GM23338 (cell line): ENCODE measurements at regions not wholly inside any gene's neighbourhood (a gene's known extent, or its start where the extent isn't known, plus 50 kb on each side); places are given as distances from the start of the nearest gene placed in this dataset.
A peak's percentile ranks its signal among the peaks of the same experiment; 100 is the strongest.

Source experiments
- ATAC-seq: fragments of 200-7000 bp; cut with Tn5 transposase; 3 replicates; pipeline ENCODE4 v1.9.1; 2020
- DNase-seq: peaks from one replicate; pipeline ENCODE4 v3.0.0-alpha.2; 2015; ENCODE audit warnings: low spot score
- H2AFZ ChIP-seq: fragments of 200-600 bp; sonication (generic); 2 replicates; pipeline ENCODE4 v1.8.0; 2016; ENCODE audit warnings: antibody characterized with exemption, mild to moderate bottlenecking, moderate library complexity
- H3F3A ChIP-seq: fragments of 200-600 bp; sonication (generic); replicated peaks from 2 replicates; pipeline ENCODE4 v1.8.0; 2017; ENCODE audit warnings: antibody characterized with exemption, mixed run types, low read depth
- H3K27ac ChIP-seq: fragments of 200-600 bp; sonication (generic); 2 replicates; pipeline ENCODE4 v1.6.1; 2016; ENCODE audit warnings: low read depth
- H3K27me3 ChIP-seq: fragments of 200-600 bp; sonication (generic); 2 replicates; pipeline ENCODE4 v1.8.0; 2016; ENCODE audit warnings: mild to moderate bottlenecking, mixed run types, moderate library complexity; ENCODE audit not compliant: insufficient read depth
- H3K36me3 ChIP-seq: fragments of 200-600 bp; sonication (generic); 2 replicates; pipeline ENCODE4 v1.8.0; 2016; ENCODE audit warnings: mild to moderate bottlenecking; ENCODE audit not compliant: insufficient read depth
- H3K4me1 ChIP-seq: fragments of 200-600 bp; sonication (generic); 2 replicates; pipeline ENCODE4 v1.8.0; 2016; ENCODE audit warnings: mild to moderate bottlenecking, moderate library complexity; ENCODE audit not compliant: insufficient read depth
- H3K4me2 ChIP-seq: fragments of 200-600 bp; sonication (generic); 2 replicates; pipeline ENCODE4 v1.7.1; 2017; ENCODE audit warnings: mixed run types
- H3K4me3 ChIP-seq: fragments of 200-600 bp; sonication (generic); 2 replicates; pipeline ENCODE4 v1.6.1; 2016; ENCODE audit warnings: mixed run types
- H3K79me2 ChIP-seq: fragments of 200-600 bp; sonication (generic); replicated peaks from 2 replicates; pipeline ENCODE4 v1.8.0; 2017; ENCODE audit warnings: mild to moderate bottlenecking; ENCODE audit not compliant: insufficient read depth
- H3K9me2 ChIP-seq: fragments of 200-600 bp; sonication (generic); 2 replicates; pipeline ENCODE4 v1.8.0; 2017; ENCODE audit not compliant: insufficient read depth
- H4K20me1 ChIP-seq: fragments of 200-600 bp; sonication (generic); replicated peaks from 2 replicates; pipeline ENCODE4 v1.8.0; 2017; ENCODE audit warnings: mild to moderate bottlenecking; ENCODE audit not compliant: insufficient read depth
- H3K27ac Mint-ChIP-seq: 2 replicates; pipeline ENCODE4 v1.8.0; 2020; ENCODE audit warnings: inconsistent platforms, mild to moderate bottlenecking, moderate library complexity, mixed read lengths
- H3K27me3 Mint-ChIP-seq: 3 replicates; pipeline ENCODE4 v1.8.0; 2022; ENCODE audit warnings: low read depth, mild to moderate bottlenecking, moderate library complexity, mixed read lengths, inconsistent platforms; ENCODE audit not compliant: insufficient read depth, poor library complexity
- H3K36me3 Mint-ChIP-seq: 3 replicates; pipeline ENCODE4 v1.8.0; 2021; ENCODE audit warnings: low read depth, mild to moderate bottlenecking, inconsistent platforms, moderate library complexity, mixed read lengths
- H3K4me1 Mint-ChIP-seq: 3 replicates; pipeline ENCODE4 v1.8.0; 2020; ENCODE audit warnings: mild to moderate bottlenecking, inconsistent platforms, mixed read lengths
- H3K4me3 Mint-ChIP-seq: 3 replicates; pipeline ENCODE4 v1.8.0; 2021; ENCODE audit warnings: moderate library complexity, mild to moderate bottlenecking, inconsistent platforms, mixed read lengths
- H3K9me3 Mint-ChIP-seq: 3 replicates; pipeline ENCODE4 v1.8.0; 2020; ENCODE audit warnings: moderate library complexity, mild to moderate bottlenecking, inconsistent platforms, mixed read lengths
- CREB1 ChIP-seq: fragments of 250-450 bp; sonication (Bioruptor Pico); IDR thresholded peaks from 2 replicates; pipeline ENCODE4 v1.5.0; 2020; ENCODE audit warnings: low read depth, mild to moderate bottlenecking, moderate library complexity
- EZH2 ChIP-seq: fragments of 200-600 bp; sonication (generic); IDR thresholded peaks from one replicate; pipeline ENCODE4 v1.8.0; 2017; ENCODE audit warnings: antibody characterized with exemption, mild to moderate bottlenecking, low read depth; ENCODE audit not compliant: unreplicated experiment
- EZH2phosphoT487 ChIP-seq: fragments of 200-600 bp; sonication (generic); IDR thresholded peaks from one replicate; pipeline ENCODE4 v1.8.1; 2018; ENCODE audit warnings: antibody characterized with exemption; ENCODE audit not compliant: unreplicated experiment
- JUNB ChIP-seq: IDR thresholded peaks from one replicate; pipeline ENCODE4 v1.6.1; 2016; ENCODE audit warnings: antibody characterized with exemption; ENCODE audit not compliant: unreplicated experiment
- NANOG ChIP-seq: IDR thresholded peaks from 2 replicates; pipeline ENCODE4 v1.6.1; 2016; ENCODE audit warnings: antibody characterized with exemption, borderline replicate concordance
- POLR2AphosphoS5 ChIP-seq: IDR thresholded peaks from 2 replicates; pipeline ENCODE4 v1.6.1; 2016; ENCODE audit warnings: antibody characterized with exemption, low read depth
- STAT1 ChIP-seq: IDR thresholded peaks from one replicate; pipeline ENCODE4 v1.6.1; 2016; ENCODE audit warnings: antibody characterized with exemption; ENCODE audit not compliant: unreplicated experiment
- ZNF114 ChIP-seq: fragments of 250-450 bp; sonication (Bioruptor Pico); IDR thresholded peaks from 2 replicates; pipeline ENCODE4 v1.5.0; 2020; ENCODE audit warnings: mild to moderate bottlenecking, moderate library complexity
- ZNF331 ChIP-seq: fragments of 250-450 bp; sonication (Bioruptor Pico); IDR thresholded peaks from 2 replicates; pipeline ENCODE4 v1.5.0; 2020; ENCODE audit warnings: low read depth, mild to moderate bottlenecking, moderate library complexity
- TF ChIP-seq, protein P1 (sequence below): fragments of 250-450 bp; sonication (Bioruptor Pico); IDR thresholded peaks from 2 replicates; pipeline ENCODE4 v1.5.0; 2020; ENCODE audit warnings: mild to moderate bottlenecking, moderate library complexity
- TF ChIP-seq, protein P2 (sequence below): IDR thresholded peaks from one replicate; pipeline ENCODE4 v1.6.1; 2018; ENCODE audit warnings: antibody characterized with exemption; ENCODE audit not compliant: unreplicated experiment
- TF ChIP-seq, protein P3 (sequence below): IDR thresholded peaks from 2 replicates; pipeline ENCODE4 v1.6.1; 2016; ENCODE audit warnings: antibody characterized with exemption
- TF ChIP-seq, protein P4 (sequence below), 2 experiments: fragments of 200-600 bp in 1 of 2; sonication (generic) in 1 of 2; conservative IDR thresholded peaks; 2 replicates each; pipeline versions ENCODE4 v1.5.1 to v1.6.1; 2016 to 2017; ENCODE audit warnings: antibody characterized with exemption in 2 of 2, low read depth in 2 of 2, mild to moderate bottlenecking in 2 of 2, moderate library complexity in 1 of 2

DNA sequence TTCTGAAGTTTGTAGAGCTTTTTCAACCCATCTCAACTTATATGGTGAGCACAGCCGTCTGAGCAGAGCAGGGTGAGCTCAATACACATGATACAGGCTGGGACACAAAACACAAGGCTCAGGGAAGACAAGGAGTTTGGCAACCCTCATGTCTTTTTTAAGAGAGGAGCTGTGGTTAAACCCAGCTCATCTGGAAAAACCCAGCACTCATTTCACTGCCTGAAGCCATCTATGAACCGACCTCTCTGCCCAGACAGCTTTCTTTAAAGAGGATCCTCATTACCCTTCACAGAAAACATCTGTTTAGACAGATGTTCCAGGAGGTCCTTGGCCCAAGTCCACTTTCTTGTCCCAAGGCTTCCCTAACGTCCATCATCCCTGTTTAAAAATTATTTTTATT is 170.0 kb upstream of the TSHZ3 start:
- no peaks in the 10 kb centered on the region for H4K20me1 ChIP-seq
- H3K9me2 ChIP-seq = 0 out of 2 replicates have a peak, but pooled peaks cover 4% of the 10 kb centered on the region
- no peak overlapping the region for H3K4me3 ChIP-seq
- ATAC-seq (no peak), DNase-seq (no peak)
- H3K36me3 ChIP-seq = peaks cover 3% of the 10 kb centered on the region; the same call in 1 of the 2 replicates
- Mint-ChIP-seq H3K27ac (no peak overlapping the region), H3K36me3 (no peaks in the 10 kb centered on the region), H3K27me3 (peaks cover 1% of the 10 kb centered on the region), H3K4me1 (peaks cover 11% of the 10 kb centered on the region; the same call in 2 of the 3 replicates), H3K9me3 (peaks cover 6% of the 10 kb centered on the region; the same call in 1 of the 3 replicates), H3K4me3 (no peak overlapping the region)
- peak overlapping the region; percentile 52 for H2AFZ ChIP-seq
- H3K27me3 ChIP-seq = no peaks in the 10 kb centered on the region
- no peak overlapping the region for H3K4me2 ChIP-seq
- H3K4me1 ChIP-seq = peaks cover 8% of the 10 kb centered on the region
- no peak overlapping the region for H3K27ac ChIP-seq
- no peaks in the 10 kb centered on the region for H3K79me2 ChIP-seq
- TF ChIP-seq, protein P1, sequence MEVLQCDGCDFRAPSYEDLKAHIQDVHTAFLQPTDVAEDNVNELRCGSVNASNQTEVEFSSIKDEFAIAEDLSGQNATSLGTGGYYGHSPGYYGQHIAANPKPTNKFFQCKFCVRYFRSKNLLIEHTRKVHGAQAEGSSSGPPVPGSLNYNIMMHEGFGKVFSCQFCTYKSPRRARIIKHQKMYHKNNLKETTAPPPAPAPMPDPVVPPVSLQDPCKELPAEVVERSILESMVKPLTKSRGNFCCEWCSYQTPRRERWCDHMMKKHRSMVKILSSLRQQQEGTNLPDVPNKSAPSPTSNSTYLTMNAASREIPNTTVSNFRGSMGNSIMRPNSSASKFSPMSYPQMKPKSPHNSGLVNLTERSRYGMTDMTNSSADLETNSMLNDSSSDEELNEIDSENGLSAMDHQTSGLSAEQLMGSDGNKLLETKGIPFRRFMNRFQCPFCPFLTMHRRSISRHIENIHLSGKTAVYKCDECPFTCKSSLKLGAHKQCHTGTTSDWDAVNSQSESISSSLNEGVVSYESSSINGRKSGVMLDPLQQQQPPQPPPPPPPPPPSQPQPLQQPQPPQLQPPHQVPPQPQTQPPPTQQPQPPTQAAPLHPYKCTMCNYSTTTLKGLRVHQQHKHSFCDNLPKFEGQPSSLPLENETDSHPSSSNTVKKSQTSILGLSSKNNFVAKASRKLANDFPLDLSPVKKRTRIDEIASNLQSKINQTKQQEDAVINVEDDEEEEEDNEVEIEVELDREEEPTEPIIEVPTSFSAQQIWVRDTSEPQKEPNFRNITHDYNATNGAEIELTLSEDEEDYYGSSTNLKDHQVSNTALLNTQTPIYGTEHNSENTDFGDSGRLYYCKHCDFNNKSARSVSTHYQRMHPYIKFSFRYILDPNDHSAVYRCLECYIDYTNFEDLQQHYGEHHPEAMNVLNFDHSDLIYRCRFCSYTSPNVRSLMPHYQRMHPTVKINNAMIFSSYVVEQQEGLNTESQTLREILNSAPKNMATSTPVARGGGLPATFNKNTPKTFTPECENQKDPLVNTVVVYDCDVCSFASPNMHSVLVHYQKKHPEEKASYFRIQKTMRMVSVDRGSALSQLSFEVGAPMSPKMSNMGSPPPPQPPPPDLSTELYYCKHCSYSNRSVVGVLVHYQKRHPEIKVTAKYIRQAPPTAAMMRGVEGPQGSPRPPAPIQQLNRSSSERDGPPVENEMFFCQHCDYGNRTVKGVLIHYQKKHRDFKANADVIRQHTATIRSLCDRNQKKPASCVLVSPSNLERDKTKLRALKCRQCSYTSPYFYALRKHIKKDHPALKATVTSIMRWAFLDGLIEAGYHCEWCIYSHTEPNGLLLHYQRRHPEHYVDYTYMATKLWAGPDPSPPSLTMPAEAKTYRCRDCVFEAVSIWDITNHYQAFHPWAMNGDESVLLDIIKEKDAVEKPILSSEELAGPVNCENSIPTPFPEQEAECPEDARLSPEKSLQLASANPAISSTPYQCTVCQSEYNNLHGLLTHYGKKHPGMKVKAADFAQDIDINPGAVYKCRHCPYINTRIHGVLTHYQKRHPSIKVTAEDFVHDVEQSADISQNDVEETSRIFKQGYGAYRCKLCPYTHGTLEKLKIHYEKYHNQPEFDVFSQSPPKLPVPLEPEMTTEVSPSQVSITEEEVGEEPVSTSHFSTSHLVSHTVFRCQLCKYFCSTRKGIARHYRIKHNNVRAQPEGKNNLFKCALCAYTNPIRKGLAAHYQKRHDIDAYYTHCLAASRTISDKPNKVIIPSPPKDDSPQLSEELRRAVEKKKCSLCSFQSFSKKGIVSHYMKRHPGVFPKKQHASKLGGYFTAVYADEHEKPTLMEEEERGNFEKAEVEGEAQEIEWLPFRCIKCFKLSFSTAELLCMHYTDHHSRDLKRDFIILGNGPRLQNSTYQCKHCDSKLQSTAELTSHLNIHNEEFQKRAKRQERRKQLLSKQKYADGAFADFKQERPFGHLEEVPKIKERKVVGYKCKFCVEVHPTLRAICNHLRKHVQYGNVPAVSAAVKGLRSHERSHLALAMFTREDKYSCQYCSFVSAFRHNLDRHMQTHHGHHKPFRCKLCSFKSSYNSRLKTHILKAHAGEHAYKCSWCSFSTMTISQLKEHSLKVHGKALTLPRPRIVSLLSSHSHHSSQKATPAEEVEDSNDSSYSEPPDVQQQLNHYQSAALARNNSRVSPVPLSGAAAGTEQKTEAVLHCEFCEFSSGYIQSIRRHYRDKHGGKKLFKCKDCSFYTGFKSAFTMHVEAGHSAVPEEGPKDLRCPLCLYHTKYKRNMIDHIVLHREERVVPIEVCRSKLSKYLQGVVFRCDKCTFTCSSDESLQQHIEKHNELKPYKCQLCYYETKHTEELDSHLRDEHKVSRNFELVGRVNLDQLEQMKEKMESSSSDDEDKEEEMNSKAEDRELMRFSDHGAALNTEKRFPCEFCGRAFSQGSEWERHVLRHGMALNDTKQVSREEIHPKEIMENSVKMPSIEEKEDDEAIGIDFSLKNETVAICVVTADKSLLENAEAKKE (CRISPR knock-in tag) = no peak
- TF ChIP-seq, protein P2, sequence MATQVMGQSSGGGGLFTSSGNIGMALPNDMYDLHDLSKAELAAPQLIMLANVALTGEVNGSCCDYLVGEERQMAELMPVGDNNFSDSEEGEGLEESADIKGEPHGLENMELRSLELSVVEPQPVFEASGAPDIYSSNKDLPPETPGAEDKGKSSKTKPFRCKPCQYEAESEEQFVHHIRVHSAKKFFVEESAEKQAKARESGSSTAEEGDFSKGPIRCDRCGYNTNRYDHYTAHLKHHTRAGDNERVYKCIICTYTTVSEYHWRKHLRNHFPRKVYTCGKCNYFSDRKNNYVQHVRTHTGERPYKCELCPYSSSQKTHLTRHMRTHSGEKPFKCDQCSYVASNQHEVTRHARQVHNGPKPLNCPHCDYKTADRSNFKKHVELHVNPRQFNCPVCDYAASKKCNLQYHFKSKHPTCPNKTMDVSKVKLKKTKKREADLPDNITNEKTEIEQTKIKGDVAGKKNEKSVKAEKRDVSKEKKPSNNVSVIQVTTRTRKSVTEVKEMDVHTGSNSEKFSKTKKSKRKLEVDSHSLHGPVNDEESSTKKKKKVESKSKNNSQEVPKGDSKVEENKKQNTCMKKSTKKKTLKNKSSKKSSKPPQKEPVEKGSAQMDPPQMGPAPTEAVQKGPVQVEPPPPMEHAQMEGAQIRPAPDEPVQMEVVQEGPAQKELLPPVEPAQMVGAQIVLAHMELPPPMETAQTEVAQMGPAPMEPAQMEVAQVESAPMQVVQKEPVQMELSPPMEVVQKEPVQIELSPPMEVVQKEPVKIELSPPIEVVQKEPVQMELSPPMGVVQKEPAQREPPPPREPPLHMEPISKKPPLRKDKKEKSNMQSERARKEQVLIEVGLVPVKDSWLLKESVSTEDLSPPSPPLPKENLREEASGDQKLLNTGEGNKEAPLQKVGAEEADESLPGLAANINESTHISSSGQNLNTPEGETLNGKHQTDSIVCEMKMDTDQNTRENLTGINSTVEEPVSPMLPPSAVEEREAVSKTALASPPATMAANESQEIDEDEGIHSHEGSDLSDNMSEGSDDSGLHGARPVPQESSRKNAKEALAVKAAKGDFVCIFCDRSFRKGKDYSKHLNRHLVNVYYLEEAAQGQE = no peak
- no peak for TF ChIP-seq STAT1
- TF ChIP-seq, protein P3, sequence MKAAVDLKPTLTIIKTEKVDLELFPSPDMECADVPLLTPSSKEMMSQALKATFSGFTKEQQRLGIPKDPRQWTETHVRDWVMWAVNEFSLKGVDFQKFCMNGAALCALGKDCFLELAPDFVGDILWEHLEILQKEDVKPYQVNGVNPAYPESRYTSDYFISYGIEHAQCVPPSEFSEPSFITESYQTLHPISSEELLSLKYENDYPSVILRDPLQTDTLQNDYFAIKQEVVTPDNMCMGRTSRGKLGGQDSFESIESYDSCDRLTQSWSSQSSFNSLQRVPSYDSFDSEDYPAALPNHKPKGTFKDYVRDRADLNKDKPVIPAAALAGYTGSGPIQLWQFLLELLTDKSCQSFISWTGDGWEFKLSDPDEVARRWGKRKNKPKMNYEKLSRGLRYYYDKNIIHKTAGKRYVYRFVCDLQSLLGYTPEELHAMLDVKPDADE = no peak
- no peak for TF ChIP-seq EZH2
- no peak for TF ChIP-seq NANOG
- no peak for TF ChIP-seq EZH2phosphoT487
- TF ChIP-seq ZNF331 (CRISPR knock-in tag) = no peak
- TF ChIP-seq ZNF114 = no peak
- no peak for TF ChIP-seq POLR2AphosphoS5
- no peak for TF ChIP-seq JUNB
- TF ChIP-seq, protein P4, sequence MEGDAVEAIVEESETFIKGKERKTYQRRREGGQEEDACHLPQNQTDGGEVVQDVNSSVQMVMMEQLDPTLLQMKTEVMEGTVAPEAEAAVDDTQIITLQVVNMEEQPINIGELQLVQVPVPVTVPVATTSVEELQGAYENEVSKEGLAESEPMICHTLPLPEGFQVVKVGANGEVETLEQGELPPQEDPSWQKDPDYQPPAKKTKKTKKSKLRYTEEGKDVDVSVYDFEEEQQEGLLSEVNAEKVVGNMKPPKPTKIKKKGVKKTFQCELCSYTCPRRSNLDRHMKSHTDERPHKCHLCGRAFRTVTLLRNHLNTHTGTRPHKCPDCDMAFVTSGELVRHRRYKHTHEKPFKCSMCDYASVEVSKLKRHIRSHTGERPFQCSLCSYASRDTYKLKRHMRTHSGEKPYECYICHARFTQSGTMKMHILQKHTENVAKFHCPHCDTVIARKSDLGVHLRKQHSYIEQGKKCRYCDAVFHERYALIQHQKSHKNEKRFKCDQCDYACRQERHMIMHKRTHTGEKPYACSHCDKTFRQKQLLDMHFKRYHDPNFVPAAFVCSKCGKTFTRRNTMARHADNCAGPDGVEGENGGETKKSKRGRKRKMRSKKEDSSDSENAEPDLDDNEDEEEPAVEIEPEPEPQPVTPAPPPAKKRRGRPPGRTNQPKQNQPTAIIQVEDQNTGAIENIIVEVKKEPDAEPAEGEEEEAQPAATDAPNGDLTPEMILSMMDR (conservative IDR thresholded peaks at IDR 0.05; ENCODE audit: low read depth in 2 of 2) = no peak
- no peak for TF ChIP-seq CREB1 (CRISPR knock-in tag)
- no peaks in the 10 kb centered on the region for H3F3A ChIP-seq
